ENCODE measurements at regions not wholly inside any gene's neighbourhood (a gene's known extent, or its start where the extent isn't known, plus 50 kb on each side); places are given as distances from the start of the nearest gene placed in this dataset.

GRCh38 chr2:144240656-144241339, 279.1 kb downstream of the ZEB2 start:
- DNase-seq, result no peak
- no peak overlapping the region for H3K4me3 ChIP-seq (ENCODE audit: low read length)
- no peaks in the 10 kb centered on the region for H3K9me3 Mint-ChIP-seq
- H3K27me3 ChIP-seq (ENCODE audit: insufficient read depth, low read length, poor library complexity, severe bottlenecking), result no peaks in the 10 kb centered on the region
- H3K36me3 Mint-ChIP-seq, result peaks cover 0 to 3% (median under 1%) of the 10 kb centered on the region in 3 donors
- POLR2A ChIA-PET, result no interaction called here
- no peaks in the 10 kb centered on the region for H3K27me3 Mint-ChIP-seq
- H3K4me3 Mint-ChIP-seq, result peak overlapping the region in 6 of 7 donors; percentile 28 to 61 (median 44)
- peaks cover 54 to 77% (median 72%) of the 10 kb centered on the region in 3 donors for H3K4me1 Mint-ChIP-seq
- H3K4me1 ChIP-seq (ENCODE audit: insufficient read depth, low read length), result peaks cover 25% of the 10 kb centered on the region
- no peaks in the 10 kb centered on the region for H3K36me3 ChIP-seq (ENCODE audit: insufficient read depth, low read length)
- CTCF ChIA-PET, result no interaction called here
- H3K9me3 ChIP-seq (ENCODE audit: low read length), result no peaks in the 10 kb centered on the region
- peak overlapping the region in 7 of 8 donors; percentile 26 to 81 (median 71) for H3K27ac Mint-ChIP-seq
- no peak overlapping the region for H3K27ac ChIP-seq (ENCODE audit: low read depth, low read length)

GRCh38 chr2:144239726-144240125, 280.2 kb downstream of the ZEB2 start:
- ChIA-PET CTCF (interaction anchor here (1.0 kb wide), 1 partner anchor 38 kb away, joined by 3 read pairs; no protein-coding TSS in a partner anchor), POLR2A (no interaction called here)
- Histone ChIP-seq H3K4me3 (ENCODE audit: low read length) (no peak overlapping the region), H3K4me1 (ENCODE audit: insufficient read depth, low read length) (peaks cover 29% of the 10 kb centered on the region), H3K36me3 (ENCODE audit: insufficient read depth, low read length) (no peaks in the 10 kb centered on the region), H3K27me3 (ENCODE audit: insufficient read depth, low read length, poor library complexity, severe bottlenecking) (no peaks in the 10 kb centered on the region), H3K9me3 (ENCODE audit: low read length) (no peaks in the 10 kb centered on the region), H3K27ac (ENCODE audit: low read depth, low read length) (no peak overlapping the region)
- Mint-ChIP-seq H3K36me3 (peaks cover 0 to 2% (median 0%) of the 10 kb centered on the region in 3 donors), H3K4me1 (peaks cover 64 to 86% (median 82%) of the 10 kb centered on the region in 3 donors), H3K9me3 (no peaks in the 10 kb centered on the region), H3K4me3 (no peak overlapping the region), H3K27me3 (no peaks in the 10 kb centered on the region), H3K27ac (peak overlapping the region in 4 of 8 donors; percentile 32 to 72 (median 66))
- DNase-seq, result no peak

DNA sequence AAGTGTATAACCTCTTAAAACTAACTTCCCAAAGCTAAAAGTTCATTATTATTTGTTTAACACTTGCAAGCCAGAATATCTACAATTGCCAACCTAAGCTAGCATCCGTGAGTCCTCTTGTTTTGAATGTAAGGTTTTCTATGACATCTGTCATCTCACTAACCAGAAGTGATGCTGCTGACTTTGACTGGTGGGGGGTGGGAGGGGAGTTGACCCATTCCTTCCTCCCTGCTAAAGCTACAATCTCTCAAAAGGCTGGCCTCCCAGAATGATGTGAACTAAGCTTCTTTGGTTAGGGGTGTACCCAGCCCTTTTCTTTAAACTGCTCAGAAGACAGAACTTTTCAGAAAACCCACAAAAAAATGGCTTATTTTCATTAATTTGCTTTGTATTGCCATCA, 280.6 kb downstream of the ZEB2 start:
- H3K27ac ChIP-seq (ENCODE audit: low read depth, low read length), result no peak overlapping the region
- H3K9me3 ChIP-seq (ENCODE audit: low read length), result no peaks in the 10 kb centered on the region
- H3K36me3 Mint-ChIP-seq, result peaks cover 0 to 2% (median 0%) of the 10 kb centered on the region in 3 donors
- H3K4me1 Mint-ChIP-seq, result peaks cover 68 to 90% (median 86%) of the 10 kb centered on the region in 3 donors
- ChIA-PET POLR2A (no interaction called here), CTCF (interaction anchor here (1.0 kb wide), 1 partner anchor 39 kb away, joined by 3 read pairs; no protein-coding TSS in a partner anchor)
- H3K27me3 ChIP-seq (ENCODE audit: insufficient read depth, low read length, poor library complexity, severe bottlenecking), result no peaks in the 10 kb centered on the region
- H3K4me3 Mint-ChIP-seq, result no peak overlapping the region
- DNase-seq, result no peak
- H3K9me3 Mint-ChIP-seq, result no peaks in the 10 kb centered on the region
- no peak overlapping the region for H3K27ac Mint-ChIP-seq
- H3K36me3 ChIP-seq (ENCODE audit: insufficient read depth, low read length), result no peaks in the 10 kb centered on the region
- no peak overlapping the region for H3K4me3 ChIP-seq (ENCODE audit: low read length)
- H3K4me1 ChIP-seq (ENCODE audit: insufficient read depth, low read length), result peaks cover 34% of the 10 kb centered on the region
- no peaks in the 10 kb centered on the region for H3K27me3 Mint-ChIP-seq

DNA sequence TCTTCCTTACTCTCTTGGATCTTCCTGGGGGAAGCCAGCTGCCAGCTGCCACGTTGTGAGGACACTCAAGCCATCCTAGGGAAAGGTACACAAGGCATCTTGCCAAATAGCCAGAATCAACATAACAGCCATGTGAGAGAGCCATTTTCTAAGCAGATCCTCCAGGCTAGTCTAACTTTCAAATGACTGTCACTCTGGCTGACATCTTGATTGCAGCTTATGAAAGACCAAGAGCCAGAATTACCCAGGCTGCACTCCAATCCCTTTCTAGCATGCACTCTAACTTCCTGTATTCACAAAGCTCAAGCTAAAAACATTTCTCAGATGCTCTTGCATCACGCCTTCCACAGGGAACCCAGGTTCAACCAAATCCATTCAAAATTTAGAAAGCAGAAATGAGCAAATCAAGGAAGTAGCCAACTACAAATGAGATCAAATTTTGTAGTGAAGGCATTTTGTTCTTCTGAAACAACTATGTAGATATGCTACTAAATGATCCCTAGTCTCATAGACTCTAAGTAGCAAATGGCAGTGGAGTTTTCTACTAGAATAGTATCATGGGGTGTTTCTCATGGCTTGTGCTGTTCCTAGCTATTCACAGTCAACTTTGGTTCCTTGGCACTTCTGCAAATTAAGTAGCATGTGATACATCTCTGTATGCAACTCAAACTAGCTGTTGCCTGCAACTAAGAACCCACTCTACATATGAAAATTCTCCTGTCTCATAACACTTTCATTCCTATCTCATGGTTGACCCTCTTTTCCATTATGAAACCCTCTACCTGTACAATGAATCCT, 281.9 kb downstream of the ZEB2 start:
- H3K4me3 ChIP-seq (ENCODE audit: low read length), result no peak overlapping the region
- H3K27ac Mint-ChIP-seq, result peak overlapping the region in 7 of 8 donors; percentile 43 to 85 (median 74)
- H3K9me3 Mint-ChIP-seq, result no peaks in the 10 kb centered on the region
- POLR2A ChIA-PET, result no interaction called here
- peaks cover 45% of the 10 kb centered on the region for H3K4me1 ChIP-seq (ENCODE audit: insufficient read depth, low read length)
- H3K27me3 ChIP-seq (ENCODE audit: insufficient read depth, low read length, poor library complexity, severe bottlenecking), result no peaks in the 10 kb centered on the region
- H3K36me3 Mint-ChIP-seq, result peaks cover 0 to 2% (median 0%) of the 10 kb centered on the region in 3 donors
- peaks cover 80 to 95% (median 95%) of the 10 kb centered on the region in 3 donors for H3K4me1 Mint-ChIP-seq
- H3K27ac ChIP-seq (ENCODE audit: low read depth, low read length), result no peak overlapping the region
- DNase-seq, result no peak
- peak overlapping the region in 4 of 7 donors; percentile 33 to 63 (median 52) for H3K4me3 Mint-ChIP-seq
- CTCF ChIA-PET, result interaction anchor here (0.9 kb wide), 1 partner anchor 106 kb away, joined by 3 read pairs; no protein-coding TSS in a partner anchor
- no peaks in the 10 kb centered on the region for H3K36me3 ChIP-seq (ENCODE audit: insufficient read depth, low read length)
- H3K27me3 Mint-ChIP-seq, result no peaks in the 10 kb centered on the region
- no peaks in the 10 kb centered on the region for H3K9me3 ChIP-seq (ENCODE audit: low read length)

DNA sequence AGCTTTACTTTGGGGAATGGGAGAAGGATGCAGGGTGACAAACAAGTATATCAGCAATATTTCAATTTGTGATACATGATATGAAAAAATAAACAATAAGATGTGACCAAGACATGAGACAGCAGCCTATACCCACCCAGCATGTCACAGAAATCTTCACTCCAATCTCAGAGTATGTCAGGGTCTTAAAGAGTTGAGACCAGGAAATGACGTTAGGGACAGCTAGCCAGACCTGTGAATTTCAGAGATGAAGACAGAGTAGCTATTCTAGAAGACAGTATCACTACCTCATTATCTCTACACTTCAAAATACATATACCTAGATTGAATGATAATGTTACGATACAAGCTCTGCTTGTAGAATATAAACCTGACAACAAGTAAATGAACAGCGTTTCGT, 282.8 kb downstream of the ZEB2 start:
- H3K9me3 Mint-ChIP-seq, result no peaks in the 10 kb centered on the region
- no peaks in the 10 kb centered on the region for H3K27me3 Mint-ChIP-seq
- CTCF ChIA-PET, result no interaction called here
- H3K4me3 Mint-ChIP-seq, result peak overlapping the region in 3 of 7 donors; percentile 18 to 25 (median 21)
- Histone ChIP-seq H3K36me3 (ENCODE audit: insufficient read depth, low read length) (no peaks in the 10 kb centered on the region), H3K4me1 (ENCODE audit: insufficient read depth, low read length) (peaks cover 46% of the 10 kb centered on the region), H3K27ac (ENCODE audit: low read depth, low read length) (no peak overlapping the region), H3K9me3 (ENCODE audit: low read length) (no peaks in the 10 kb centered on the region), H3K4me3 (ENCODE audit: low read length) (no peak overlapping the region), H3K27me3 (ENCODE audit: insufficient read depth, low read length, poor library complexity, severe bottlenecking) (no peaks in the 10 kb centered on the region)
- peaks cover 86 to 98% (median 98%) of the 10 kb centered on the region in 3 donors for H3K4me1 Mint-ChIP-seq
- H3K36me3 Mint-ChIP-seq, result peaks cover 0 to 2% (median 0%) of the 10 kb centered on the region in 3 donors
- peak overlapping the region in 7 of 8 donors; percentile 39 to 85 (median 62) for H3K27ac Mint-ChIP-seq
- no peak for DNase-seq
- POLR2A ChIA-PET, result no interaction called here

DNA sequence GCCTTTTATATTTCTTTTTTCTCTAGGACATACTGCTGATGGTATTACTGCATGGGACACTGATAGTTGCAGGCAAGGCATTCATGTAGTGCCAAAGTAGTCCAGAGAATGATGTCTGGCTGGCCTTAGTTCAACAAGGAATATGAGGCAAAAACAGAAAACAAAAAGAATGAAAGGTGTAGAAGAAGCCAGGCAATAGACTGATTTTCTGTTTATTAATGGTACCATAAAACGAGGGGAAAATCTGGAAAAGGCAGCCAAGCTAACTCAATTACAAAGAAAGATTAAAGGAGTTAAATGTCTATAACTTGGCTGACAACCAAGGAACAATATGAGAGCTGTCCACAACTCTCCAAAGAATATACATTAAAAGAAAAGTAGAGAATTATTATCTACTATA, 284.9 kb downstream of the ZEB2 start:
- Histone ChIP-seq H3K36me3 (ENCODE audit: insufficient read depth, low read length) (no peaks in the 10 kb centered on the region), H3K27me3 (ENCODE audit: insufficient read depth, low read length, poor library complexity, severe bottlenecking) (no peaks in the 10 kb centered on the region), H3K4me1 (ENCODE audit: insufficient read depth, low read length) (peaks cover 38% of the 10 kb centered on the region), H3K4me3 (ENCODE audit: low read length) (no peak overlapping the region), H3K27ac (ENCODE audit: low read depth, low read length) (no peak overlapping the region), H3K9me3 (ENCODE audit: low read length) (no peaks in the 10 kb centered on the region)
- Mint-ChIP-seq H3K9me3 (no peaks in the 10 kb centered on the region), H3K27me3 (no peaks in the 10 kb centered on the region), H3K4me3 (peak overlapping the region in 6 of 7 donors; percentile 61 to 79 (median 72)), H3K36me3 (peaks cover 0 to 2% (median 0%) of the 10 kb centered on the region in 3 donors), H3K4me1 (peaks cover 78 to 95% (median 92%) of the 10 kb centered on the region in 3 donors), H3K27ac (peak overlapping the region; percentile 34 to 95 (median 92))
- no peak for DNase-seq
- CTCF ChIA-PET, result no interaction called here
- POLR2A ChIA-PET, result no interaction called here

DNA sequence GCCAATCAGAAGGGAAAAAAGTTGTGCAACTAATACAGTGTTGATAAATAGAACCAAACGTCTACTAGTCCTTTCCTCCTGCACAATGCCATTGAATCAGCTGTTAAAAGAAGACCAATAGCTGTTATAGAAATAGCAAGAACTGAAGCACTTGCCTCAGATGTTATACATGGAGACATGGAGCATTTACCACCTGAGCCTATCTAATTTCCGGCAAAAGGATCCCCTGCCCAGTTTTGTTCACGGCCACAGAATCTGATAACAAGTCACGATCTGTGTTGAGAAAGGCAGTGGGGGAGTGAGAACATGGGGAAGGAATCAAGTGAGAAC, 285.4 kb downstream of the ZEB2 start:
- Mint-ChIP-seq H3K27me3 (no peaks in the 10 kb centered on the region), H3K9me3 (no peaks in the 10 kb centered on the region), H3K4me3 (peak overlapping the region; percentile 31 to 79 (median 71)), H3K36me3 (peaks cover 0 to 2% (median under 1%) of the 10 kb centered on the region in 3 donors), H3K4me1 (peaks cover 75 to 94% (median 88%) of the 10 kb centered on the region in 3 donors), H3K27ac (peak overlapping the region; percentile 66 to 95 (median 92))
- Histone ChIP-seq H3K4me3 (ENCODE audit: low read length) (peak overlapping the region; percentile 13), H3K27me3 (ENCODE audit: insufficient read depth, low read length, poor library complexity, severe bottlenecking) (no peaks in the 10 kb centered on the region), H3K27ac (ENCODE audit: low read depth, low read length) (peak overlapping the region; percentile 7), H3K36me3 (ENCODE audit: insufficient read depth, low read length) (no peaks in the 10 kb centered on the region), H3K9me3 (ENCODE audit: low read length) (no peaks in the 10 kb centered on the region), H3K4me1 (ENCODE audit: insufficient read depth, low read length) (peaks cover 38% of the 10 kb centered on the region)
- CTCF ChIA-PET, result no interaction called here
- peak in 1 of 5 donors; percentile 13 for DNase-seq
- POLR2A ChIA-PET, result no interaction called here

Data from CD8-positive, alpha-beta memory T cell (primary cell).